ENCODE measurements at regions not wholly inside any gene's neighbourhood (a gene's known extent, or its start where the extent isn't known, plus 50 kb on each side); places are given as distances from the start of the nearest gene placed in this dataset.

DNA sequence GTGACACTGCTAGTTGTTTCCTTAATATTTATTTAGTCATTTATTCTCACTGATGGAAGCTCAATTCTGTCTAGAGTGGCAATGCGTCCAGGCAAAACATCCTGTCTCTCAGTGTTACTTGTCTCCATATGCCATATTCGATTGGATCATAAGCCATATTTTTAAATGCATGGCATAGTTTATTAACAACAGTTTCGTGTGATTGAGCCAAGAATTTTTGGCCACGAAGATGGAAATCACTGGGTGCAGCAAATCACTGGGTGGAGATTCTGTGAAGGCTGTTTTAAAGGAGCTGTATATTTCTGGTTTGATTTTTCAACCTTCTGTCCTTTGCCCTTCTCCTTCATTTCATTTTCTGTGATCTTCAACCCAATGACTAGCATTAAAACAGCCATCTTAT lies 205.2 kb downstream of the JRKL start:
- TF ChIP-seq, protein P1, sequence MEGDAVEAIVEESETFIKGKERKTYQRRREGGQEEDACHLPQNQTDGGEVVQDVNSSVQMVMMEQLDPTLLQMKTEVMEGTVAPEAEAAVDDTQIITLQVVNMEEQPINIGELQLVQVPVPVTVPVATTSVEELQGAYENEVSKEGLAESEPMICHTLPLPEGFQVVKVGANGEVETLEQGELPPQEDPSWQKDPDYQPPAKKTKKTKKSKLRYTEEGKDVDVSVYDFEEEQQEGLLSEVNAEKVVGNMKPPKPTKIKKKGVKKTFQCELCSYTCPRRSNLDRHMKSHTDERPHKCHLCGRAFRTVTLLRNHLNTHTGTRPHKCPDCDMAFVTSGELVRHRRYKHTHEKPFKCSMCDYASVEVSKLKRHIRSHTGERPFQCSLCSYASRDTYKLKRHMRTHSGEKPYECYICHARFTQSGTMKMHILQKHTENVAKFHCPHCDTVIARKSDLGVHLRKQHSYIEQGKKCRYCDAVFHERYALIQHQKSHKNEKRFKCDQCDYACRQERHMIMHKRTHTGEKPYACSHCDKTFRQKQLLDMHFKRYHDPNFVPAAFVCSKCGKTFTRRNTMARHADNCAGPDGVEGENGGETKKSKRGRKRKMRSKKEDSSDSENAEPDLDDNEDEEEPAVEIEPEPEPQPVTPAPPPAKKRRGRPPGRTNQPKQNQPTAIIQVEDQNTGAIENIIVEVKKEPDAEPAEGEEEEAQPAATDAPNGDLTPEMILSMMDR (IDR thresholded peaks at IDR 0.05), result no peak

DNA sequence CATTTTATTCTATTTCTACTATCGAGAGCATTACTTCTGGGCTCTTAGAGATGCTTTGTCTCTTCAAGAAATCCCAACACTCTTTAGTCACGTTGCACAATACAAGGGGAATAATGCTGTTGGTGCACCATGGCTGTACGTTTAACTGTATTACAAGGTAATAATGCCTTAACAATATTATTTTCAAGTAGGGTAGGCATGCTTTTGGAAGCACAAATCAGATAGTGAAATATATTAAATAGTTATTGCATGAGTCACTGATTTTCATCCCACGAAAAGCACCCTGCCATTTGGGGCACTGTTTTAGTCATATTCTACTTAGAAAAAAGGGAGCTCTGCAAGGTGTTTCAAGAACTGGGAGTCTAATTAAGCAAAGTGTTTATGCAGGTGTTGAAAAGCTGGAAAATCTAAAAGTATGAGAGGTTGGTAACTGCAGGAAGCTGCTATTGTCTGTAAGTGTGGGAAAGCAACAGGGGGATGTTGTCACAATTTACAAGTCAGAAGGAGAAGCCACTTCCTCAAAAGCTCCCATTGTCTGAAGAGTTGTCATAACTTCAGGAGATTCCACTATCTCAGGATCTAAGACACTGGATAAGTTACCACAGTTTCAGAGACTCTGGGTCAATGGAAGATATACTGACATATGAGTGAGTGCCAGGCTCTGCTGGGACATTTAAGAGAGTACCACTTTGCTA lies 218.2 kb downstream of the JRKL start:
- TF ChIP-seq, protein P1 (IDR thresholded peaks at IDR 0.05), result no peak

DNA sequence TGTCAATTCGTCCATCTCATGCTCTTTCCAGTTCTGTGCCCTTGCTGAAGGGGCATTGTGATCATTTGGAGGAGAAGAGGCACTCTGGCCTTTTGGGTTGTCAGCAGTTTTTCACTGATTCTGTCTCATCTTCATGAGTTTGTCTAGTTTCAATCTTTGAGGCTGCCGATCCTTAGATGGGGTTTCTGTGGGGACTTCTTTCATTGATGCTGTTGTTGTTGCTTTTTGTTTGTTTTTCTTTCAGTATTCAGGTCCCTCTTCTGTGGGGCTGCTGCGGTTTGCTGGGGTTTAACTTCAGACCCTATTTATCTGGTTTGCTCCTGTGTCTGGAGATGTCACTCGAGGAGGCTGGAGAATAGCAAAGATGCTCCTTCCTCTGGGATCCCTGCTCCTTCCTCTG lies 224.3 kb downstream of the JRKL start:
- TF ChIP-seq, protein P1 (IDR thresholded peaks at IDR 0.05), result no peak

DNA sequence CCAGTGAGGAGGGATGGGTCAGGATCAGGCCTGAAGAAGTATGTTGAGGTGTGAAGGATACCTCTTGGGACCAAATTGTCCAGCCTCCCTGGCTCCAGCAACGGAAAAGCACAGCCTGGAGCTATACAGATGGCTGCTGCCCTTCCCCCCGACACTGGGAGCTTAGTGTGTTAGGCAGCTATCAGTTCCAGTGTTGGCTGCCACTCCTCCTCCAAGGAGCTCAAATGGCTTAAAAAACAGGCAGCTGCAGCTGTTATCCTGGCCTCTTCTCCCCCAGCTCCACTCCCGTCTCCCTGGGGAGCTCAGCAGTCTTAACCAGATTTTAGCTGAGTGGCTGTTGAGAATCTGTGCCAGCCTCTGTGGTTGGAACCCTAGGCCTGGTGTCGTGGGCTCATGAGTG lies 225.0 kb downstream of the JRKL start:
- TF ChIP-seq, protein P1 (IDR thresholded peaks at IDR 0.05), result no peak

DNA sequence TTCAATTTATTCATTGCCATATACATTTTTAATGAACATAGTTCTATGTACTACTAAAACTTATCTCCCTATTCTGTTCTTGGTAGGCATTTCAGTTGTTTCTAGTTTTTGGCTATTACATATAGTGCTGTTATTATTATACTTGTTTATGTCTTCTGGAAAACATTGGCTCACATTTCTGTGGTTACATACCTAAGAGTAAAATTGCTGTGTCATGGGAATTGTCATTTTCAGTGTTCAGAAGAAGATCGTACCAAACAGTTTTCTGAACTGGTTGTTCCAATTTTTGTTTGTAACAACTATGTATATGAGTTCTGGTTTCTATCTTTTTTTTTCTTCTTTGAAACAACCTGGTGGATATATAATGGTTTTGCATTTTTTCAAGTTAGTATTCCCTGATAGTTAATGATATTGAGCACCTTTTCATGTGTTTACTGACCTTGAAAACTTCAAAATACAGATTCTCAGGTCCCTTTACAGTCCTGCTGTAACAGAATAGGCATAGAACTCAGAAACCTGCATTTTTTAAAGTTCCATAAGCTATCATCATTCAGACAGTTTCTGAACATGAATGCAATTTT lies 230.7 kb downstream of the JRKL start:
- TF ChIP-seq, protein P1 (IDR thresholded peaks at IDR 0.05), result no peak

DNA sequence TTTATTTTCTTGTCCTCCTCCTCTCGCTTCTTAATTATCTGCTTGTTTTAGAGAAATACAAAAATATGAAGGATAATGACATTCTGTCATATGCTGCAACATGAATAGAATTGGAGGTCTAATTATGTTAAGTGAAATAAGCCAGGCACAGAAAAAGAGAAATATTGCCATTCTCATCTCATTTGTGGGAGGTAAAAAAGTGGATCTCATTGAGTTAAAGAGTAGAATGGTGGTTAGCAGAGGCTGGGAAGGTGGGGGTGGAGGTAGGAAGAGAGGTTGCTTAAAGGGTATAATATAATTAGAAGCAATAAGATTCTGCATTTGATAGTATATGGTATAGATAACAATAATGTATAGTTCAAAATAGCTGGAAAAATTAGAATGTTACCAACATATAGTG lies 231.3 kb downstream of the JRKL start:
- TF ChIP-seq, protein P1 (IDR thresholded peaks at IDR 0.05), result no peak

DNA sequence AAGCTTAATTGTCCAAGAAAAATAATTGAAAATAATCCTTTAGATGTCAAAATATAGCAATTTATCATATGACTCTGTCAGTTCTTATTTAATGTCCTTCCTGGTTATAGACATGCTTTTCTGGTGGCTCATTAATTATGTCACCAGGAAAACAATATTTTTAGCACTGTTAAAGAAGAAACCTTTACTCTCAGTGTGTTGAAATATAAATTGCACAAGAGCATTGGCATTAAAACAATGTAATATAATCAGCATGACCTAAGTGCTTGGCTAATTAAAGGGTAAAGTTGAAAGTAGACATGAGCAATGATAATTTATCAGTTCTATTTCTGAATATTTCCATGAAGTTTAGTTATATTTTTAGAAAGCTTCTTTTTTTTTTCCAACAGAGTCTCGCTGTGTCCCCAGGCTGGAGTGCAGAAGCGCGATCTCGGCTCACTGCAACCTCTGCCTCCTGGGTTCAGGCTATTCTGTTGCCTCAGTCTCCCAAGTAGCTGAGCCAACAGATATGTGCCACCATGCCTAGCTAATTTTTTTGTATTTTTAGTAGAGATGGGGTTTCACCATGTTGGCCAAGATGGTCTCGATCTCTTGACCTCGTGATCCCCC lies 232.3 kb downstream of the JRKL start:
- TF ChIP-seq, protein P1 (IDR thresholded peaks at IDR 0.05), result no peak
